GM12892 (cell line): ENCODE measurements at regions not wholly inside any gene's neighbourhood (a gene's known extent, or its start where the extent isn't known, plus 50 kb on each side); places are given as distances from the start of the nearest gene placed in this dataset.

ENCODE experiments used
- DNase-seq: peaks from one replicate; pipeline ENCODE4 v3.0.0; 2011; ENCODE audit not compliant: insufficient read length
- FAIRE-seq: peaks from 2 replicates; lab custom pipeline; 2011; peaks lifted over from hg19 to GRCh38; lab: Jason Lieb, UNC
- POLR2A ChIP-seq: IDR thresholded peaks from 2 replicates; pipeline ENCODE4 v1.6.1; 2011; ENCODE audit warnings: low read depth, low read length, control low read depth
- POLR2AphosphoS5 ChIP-seq: IDR thresholded peaks from 2 replicates; pipeline ENCODE4 v1.6.1; 2011; ENCODE audit warnings: low read depth, low read length, control low read depth
- TAF1 ChIP-seq: IDR thresholded peaks from 2 replicates; pipeline ENCODE4 v1.6.1; 2011; ENCODE audit warnings: low read depth, mild to moderate bottlenecking, control low read depth, low read length, borderline replicate concordance

DNA sequence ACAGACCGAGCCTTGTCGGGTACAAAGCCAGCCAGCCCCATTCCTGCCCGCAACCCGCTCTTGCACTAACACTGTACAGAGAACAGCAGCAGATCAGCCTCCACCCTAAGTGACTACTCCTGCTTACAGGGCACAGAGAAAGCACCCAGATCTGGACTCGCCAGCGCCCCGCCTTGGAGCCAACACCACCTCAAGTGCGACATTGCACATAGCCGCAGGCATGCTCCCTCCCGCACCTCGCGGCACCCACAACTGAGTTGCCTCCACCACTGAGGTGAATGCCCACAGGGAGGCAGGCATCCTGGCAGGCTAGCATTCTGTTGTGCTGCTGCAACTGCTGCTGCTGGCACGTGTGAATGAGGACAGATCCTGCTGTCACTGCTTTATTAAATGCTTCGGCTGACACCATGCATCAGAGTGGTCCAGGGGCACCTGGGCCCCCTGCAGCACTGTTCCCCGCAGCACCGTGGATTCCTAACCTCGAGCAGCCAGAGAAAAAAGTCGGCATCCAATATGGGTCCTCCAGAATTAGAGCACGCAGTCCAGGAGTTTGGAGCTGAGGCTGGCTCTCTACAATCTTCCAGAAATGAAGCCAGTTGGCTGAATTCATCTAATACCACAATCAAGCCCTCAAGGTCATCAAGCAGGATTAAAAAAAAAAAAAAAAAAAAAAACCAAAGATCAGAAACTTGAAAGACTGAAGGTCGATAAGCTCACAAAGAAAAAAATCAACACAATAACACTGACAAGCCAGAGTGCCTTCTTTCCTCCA lies 352.9 kb downstream of the GASK1B start:
- no peak for TF ChIP-seq POLR2A
- TF ChIP-seq TAF1, result no peak
- TF ChIP-seq POLR2AphosphoS5, result no peak

DNA sequence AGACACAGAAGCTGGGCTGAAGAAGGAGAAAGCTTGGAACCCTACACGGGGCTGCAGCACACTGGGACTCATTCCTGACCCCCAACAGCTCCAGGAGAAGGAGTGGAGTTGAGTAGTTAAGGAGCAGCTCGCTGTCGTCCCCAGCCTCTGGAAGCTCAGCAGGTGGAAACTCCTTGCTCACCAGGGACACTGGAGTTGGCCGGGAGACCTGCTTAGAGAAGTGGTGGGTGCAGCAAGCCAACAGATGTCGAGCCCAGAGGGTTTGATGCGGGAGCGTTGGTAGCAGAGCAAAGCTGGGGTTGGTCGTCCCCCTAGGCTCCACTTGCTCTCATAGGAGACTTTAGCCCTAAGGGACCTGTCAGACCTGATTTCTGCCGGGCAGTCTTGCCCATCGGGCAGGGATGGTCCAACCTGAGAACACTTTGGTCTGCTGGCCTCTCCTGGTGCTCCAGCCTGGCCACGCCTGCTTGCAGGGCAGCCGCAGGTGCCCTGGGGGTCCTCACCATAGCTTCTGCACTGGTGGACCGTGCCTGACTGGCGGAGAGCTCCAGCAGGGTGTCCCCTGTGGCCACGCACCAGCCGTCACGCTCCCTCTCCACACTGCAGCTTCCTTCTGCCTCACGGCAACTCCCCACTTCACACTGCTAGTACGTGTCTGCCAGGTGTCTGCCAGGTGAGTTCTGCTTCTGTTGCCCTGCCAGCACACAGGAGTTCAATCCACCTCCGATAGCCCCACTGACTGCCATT lies 353.7 kb downstream of the GASK1B start:
- FAIRE-seq (no peak), DNase-seq (no peak)
- TF ChIP-seq POLR2AphosphoS5, result no peak
- TF ChIP-seq TAF1, result no peak

More for the DNA sequence above, 352.9 kb downstream of the GASK1B start:
- DNase-seq (no peak), FAIRE-seq (no peak)

DNA sequence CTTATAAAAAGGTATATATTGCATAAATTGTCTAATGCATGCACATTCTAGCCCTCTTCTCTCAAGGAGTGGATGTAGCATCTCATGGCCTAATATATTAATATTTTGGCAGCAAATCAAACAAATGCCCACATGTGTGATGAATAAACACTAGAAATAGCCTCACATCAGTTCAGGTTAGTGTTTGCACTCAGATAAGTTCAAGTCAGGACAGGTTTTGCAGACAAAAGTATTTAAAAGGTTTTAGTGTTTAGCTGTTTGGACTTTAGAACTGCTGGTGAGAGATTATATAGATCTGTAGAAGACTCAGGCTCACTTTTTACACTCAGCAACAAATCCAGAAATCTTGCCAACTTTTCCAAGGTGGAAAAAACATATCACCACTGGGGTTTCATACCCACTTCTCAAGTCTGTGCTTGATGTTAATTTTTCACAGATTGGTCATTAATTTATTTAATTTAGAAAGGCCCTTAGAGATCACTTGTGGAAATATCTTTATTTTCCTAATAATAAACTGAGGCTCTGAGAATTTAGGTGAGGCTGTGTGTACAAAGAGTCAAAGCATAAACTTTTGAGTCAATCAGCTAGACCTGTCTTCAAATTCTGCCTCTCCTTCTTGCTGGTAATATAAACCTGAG lies 362.6 kb downstream of the GASK1B start:
- TF ChIP-seq POLR2A (no peak), POLR2AphosphoS5 (no peak), TAF1 (no peak)
- FAIRE-seq (no peak), DNase-seq (no peak)

DNA sequence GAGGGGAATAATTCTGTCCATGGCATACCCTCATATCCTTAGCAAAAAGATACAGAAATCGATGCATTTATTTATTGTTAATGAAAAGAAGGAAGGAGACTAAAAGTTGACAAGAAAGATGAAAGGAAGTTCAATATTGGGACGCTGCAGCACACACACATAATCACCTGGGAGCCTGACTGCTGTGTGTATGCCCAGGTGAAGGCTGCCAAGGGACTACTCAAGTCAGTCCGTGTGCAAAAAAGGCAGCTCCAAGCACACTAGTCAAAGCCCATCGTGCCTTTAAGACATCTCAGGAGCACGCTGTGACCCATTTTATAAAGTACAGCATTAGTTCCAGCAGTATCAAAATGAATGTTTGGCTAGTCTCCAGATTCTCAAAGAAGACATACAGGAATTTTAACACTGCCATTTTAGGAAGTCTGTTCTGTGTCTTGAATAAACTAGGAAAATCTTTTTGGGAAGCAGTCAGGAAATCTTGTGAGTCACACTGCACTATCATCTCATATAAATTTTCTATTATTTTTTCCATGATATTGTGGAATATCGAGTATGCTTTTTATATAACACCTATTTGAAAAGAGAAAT lies 363.9 kb downstream of the GASK1B start:
- TF ChIP-seq POLR2AphosphoS5 (no peak), POLR2A (no peak), TAF1 (no peak)
- DNase-seq, result no peak
- no peak for FAIRE-seq

DNA sequence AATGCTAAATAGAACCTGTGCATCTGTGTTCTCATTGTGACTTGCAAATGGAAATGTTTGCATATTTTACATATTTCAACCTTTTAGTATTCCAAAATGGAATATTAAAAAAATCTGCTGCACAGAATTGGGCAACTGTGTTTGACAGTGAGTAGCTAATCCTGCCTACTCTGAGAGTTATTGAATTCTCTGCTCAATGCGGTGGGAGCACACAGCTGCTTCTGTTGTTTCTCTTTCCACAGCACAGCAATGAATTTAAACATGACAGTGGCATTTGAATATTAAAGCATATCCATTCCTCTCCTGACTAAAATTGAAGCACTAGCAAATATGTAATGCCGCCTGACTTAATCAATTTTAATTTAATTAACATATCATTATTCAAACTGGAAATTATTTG lies 366.6 kb downstream of the GASK1B start:
- no peak for DNase-seq
- TF ChIP-seq POLR2AphosphoS5, result no peak
- TF ChIP-seq POLR2A, result no peak
- TF ChIP-seq TAF1, result no peak
- FAIRE-seq, result no peak

DNA sequence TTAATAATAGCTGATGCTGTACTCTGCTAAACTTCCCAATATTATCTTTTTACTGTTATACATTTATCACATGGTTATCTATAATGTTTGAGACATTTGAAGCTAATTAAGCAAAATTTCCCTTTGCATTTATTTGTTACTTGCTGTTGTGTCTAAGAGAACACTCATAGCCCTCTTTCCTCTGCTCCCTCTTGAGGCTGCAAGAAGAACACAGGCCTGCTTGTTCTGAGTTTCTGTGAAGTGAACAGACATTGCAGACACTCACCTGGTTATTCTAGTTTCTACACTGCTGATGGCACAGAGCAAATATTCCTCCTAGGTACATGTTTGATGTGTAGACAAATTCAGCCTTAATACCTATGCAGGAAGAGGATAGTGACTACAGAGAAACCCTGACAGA lies 367.8 kb downstream of the GASK1B start:
- TF ChIP-seq POLR2A (no peak), POLR2AphosphoS5 (no peak), TAF1 (no peak)
- DNase-seq (no peak), FAIRE-seq (no peak)

DNA sequence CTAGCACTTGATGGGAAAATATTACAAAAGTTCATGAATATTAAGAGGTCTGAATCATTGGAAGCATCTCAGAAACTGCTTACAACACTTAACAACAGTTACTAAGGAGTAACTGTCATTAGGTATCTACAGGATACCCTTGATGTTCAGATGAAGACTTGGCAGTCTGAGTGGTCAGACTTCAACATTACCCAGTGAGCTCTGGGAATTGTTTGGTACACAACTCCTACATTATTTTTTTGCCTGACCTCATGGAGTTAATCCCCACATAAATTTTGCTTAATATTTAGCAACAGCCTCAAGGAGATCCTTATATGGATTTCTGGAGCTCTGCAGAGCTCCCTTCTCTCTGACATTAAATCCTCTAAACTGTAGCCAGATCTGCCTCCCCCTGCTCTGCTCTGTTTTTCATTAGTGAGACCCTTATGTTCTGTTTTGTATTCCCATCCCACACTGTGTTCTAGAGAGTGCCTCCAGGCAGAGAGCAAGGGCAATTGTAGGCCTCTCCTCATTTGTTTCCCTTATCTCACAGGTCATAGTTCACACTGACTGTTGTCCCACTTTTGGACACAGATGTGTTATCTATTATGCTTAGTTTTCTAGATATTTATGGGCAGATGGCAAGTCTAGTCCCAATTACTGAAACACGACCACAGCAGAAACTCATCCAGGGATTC lies 368.8 kb downstream of the GASK1B start:
- no peak for FAIRE-seq
- TF ChIP-seq POLR2A (no peak), POLR2AphosphoS5 (no peak), TAF1 (no peak)
- DNase-seq, result no peak

DNA sequence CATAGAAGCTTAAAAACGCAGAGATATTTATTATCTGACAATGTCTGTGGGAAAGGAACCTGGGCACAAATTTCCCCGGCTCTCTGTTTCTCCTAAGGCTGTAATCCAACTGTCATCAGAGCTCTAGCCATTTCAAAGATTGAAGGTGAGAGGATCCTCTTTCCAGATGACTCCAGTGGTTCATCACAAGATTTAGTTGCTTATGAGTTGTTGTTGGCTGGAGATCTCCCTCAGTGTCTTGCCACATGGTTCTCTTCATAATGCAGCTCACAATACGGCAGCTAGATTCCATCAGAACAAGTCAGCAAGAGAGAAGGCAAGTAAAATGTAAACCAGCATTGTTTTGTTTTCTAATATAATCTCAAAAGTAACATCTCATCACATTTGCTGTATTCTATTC lies 369.4 kb downstream of the GASK1B start:
- TF ChIP-seq TAF1 (no peak), POLR2AphosphoS5 (no peak), POLR2A (no peak)
- DNase-seq (no peak), FAIRE-seq (no peak)

DNA sequence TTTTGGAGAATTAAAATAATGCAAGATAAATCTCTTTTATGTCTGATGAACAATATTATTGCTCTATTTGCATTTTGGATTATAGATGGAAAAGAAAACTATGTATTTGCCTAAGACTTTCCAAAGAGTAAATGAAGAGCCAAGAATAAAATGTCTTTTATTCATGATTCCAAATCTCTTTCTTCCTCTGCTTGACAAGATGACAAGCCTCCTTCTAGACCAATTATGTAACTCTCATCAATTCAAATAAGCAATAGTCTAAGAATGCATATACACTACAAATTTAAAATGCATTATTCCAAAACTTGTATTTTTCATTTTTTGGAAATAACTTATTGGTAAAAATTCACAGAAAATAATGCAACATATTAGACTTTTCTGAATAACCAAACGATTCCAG lies 377.3 kb downstream of the GASK1B start:
- no peak for FAIRE-seq

DNA sequence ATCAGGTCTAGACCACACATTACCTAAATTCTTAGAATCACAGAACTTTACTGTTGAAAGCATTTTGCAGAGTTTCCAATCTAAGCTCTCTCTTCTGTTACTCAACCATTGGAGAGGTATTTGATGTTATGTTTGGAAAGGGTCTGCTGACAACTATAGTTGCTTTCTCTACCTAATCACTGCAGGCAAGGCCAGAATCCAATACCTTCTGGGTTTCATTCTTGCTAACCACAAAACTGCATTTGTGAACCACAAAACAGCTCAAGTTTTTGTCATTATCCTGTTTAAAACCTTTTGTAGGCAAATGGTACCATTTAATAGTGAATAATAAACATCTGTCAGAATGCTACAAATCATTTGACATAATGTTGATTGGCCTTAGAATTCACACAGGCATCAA lies 380.1 kb downstream of the GASK1B start:
- FAIRE-seq (no peak), DNase-seq (no peak)
- no peak for TF ChIP-seq TAF1
- TF ChIP-seq POLR2A, result no peak
- no peak for TF ChIP-seq POLR2AphosphoS5

More for the DNA sequence above, 377.3 kb downstream of the GASK1B start:
- no peak for DNase-seq
- TF ChIP-seq POLR2AphosphoS5, result no peak

DNA sequence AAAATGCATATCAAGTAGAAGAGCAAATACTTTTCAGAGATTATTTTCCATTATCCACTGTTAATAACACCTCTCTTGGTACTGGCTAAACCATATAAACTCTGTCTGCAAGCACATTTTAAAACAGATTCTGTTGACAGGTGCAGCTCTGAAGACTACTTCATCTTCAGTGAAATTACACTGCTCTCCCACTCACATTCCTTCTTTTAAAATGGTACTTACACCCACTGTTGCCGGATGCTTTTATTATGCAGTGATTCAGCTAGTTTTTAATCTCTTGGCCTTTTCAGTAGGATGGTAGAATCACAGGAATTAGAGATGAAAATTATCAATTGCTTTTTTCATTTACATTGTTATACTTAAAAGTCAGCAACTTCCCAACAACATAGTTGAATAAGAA lies 381.6 kb downstream of the GASK1B start:
- no peak for DNase-seq

More for the DNA sequence above, 381.6 kb downstream of the GASK1B start:
- TF ChIP-seq TAF1 (no peak), POLR2A (no peak), POLR2AphosphoS5 (no peak)
- FAIRE-seq, result no peak
